HG03175 (cell line): ENCODE measurements at regions not wholly inside any gene's neighbourhood (a gene's known extent, or its start where the extent isn't known, plus 50 kb on each side); places are given as distances from the start of the nearest gene placed in this dataset.

Experiments
- ATAC-seq: cut with Tn5 transposase; IDR thresholded peaks from one replicate; pipeline ENCODE4 v1.9.1; 2021; ENCODE audit warnings: mild to moderate bottlenecking, moderate library complexity; ENCODE audit not compliant: unreplicated experiment

GRCh38 chr9:117549444-117549843 is 134.6 kb upstream of the ASTN2 start:
- no peak for ATAC-seq

GRCh38 chr9:117548556-117548955 is 133.7 kb upstream of the ASTN2 start:
- ATAC-seq = no peak

GRCh38 chr9:117547904-117548303 is 133.0 kb upstream of the ASTN2 start:
- no peak for ATAC-seq

- peak; percentile 58 for ATAC-seq
Measured at GRCh38 chr9:117546894-117547678, 132.2 kb upstream of the ASTN2 start.

- ATAC-seq = no peak
Measured at GRCh38 chr9:117545846-117546245, 131.0 kb upstream of the ASTN2 start.

- ATAC-seq = no peak
Measured at GRCh38 chr9:117543089-117543488, 128.2 kb upstream of the ASTN2 start.

GRCh38 chr9:117542021-117542420 is 127.2 kb upstream of the ASTN2 start:
- no peak for ATAC-seq

GRCh38 chr9:117541181-117541580 is 126.3 kb upstream of the ASTN2 start:
- no peak for ATAC-seq

- ATAC-seq = no peak
Measured at GRCh38 chr9:117535973-117536372, 121.1 kb upstream of the ASTN2 start.

GRCh38 chr9:117535434-117535833 is 120.6 kb upstream of the ASTN2 start:
- ATAC-seq = no peak

GRCh38 chr9:117528225-117528624 is 113.4 kb upstream of the ASTN2 start:
- ATAC-seq = no peak

- ATAC-seq = no peak
Measured at GRCh38 chr9:117526674-117527073, 111.8 kb upstream of the ASTN2 start.

GRCh38 chr9:117523531-117524153 is 108.8 kb upstream of the ASTN2 start:
- ATAC-seq = no peak

GRCh38 chr9:117521293-117521692 is 106.4 kb upstream of the ASTN2 start:
- no peak for ATAC-seq

- ATAC-seq = no peak
Measured at GRCh38 chr9:117516676-117517632, 102.1 kb upstream of the ASTN2 start.

GRCh38 chr9:117511852-117512481 is 97.1 kb upstream of the ASTN2 start:
- ATAC-seq = no peak

GRCh38 chr9:117496307-117496706 is 81.5 kb upstream of the ASTN2 start:
- ATAC-seq = no peak

- no peak for ATAC-seq
Measured at GRCh38 chr9:117494401-117495090, 79.7 kb upstream of the ASTN2 start.

- ATAC-seq = no peak
Measured at GRCh38 chr9:117492476-117492875, 77.6 kb upstream of the ASTN2 start.

- no peak for ATAC-seq
Measured at GRCh38 chr9:117491491-117491890, 76.6 kb upstream of the ASTN2 start.
